Uterus (tissue), 2 donors: ENCODE measurements at regions not wholly inside any gene's neighbourhood (a gene's known extent, or its start where the extent isn't known, plus 50 kb on each side); places are given as distances from the start of the nearest gene placed in this dataset.

Experiments
- CTCF ChIP-seq, 4 experiments: fragments of 200-600 bp in 2 of 4; fragments of 450-650 bp in 2 of 4; sonication (generic) in 2 of 4; IDR thresholded peaks; one replicate each; pipeline ENCODE4 v1.5.1; 2016 to 2019; ENCODE audit warnings: antibody characterized with exemption in 4 of 4, mild to moderate bottlenecking in 2 of 4, moderate library complexity in 1 of 4
- POLR2A ChIP-seq, 2 donors: fragments of 450-650 bp; IDR thresholded peaks; one replicate each; pipeline ENCODE4 v1.6.1; 2016; ENCODE audit warnings: antibody characterized with exemption in 2 of 2, mild to moderate bottlenecking in 1 of 2, moderate library complexity in 1 of 2

GRCh38 chr13:78247362-78247761, 328.7 kb upstream of the EDNRB start:
- TF ChIP-seq CTCF (IDR thresholded peaks at IDR 0.05) = no peak
- no peak for TF ChIP-seq POLR2A (IDR thresholded peaks at IDR 0.05)
